ENCODE measurements at regions not wholly inside any gene's neighbourhood (a gene's known extent, or its start where the extent isn't known, plus 50 kb on each side); places are given as distances from the start of the nearest gene placed in this dataset.

GRCh38 chr17:15031975-15032374 is 233.2 kb downstream of the PMP22 start:
- no peak overlapping the region for H3K27ac ChIP-seq (ENCODE audit: low read length)
- TF ChIP-seq EZH2phosphoT487 (IDR thresholded peaks at IDR 0.05; ENCODE audit: low read depth) (no peak), CTCF (IDR thresholded peaks at IDR 0.05; ENCODE audit: low read depth, low read length) (no peak)
- H3K9me3 ChIP-seq (ENCODE audit: insufficient read depth, low read length) = no peaks in the 10 kb centered on the region
- H3K79me2 ChIP-seq (ENCODE audit: low read length) = no peaks in the 10 kb centered on the region
- H4K20me1 ChIP-seq (ENCODE audit: insufficient read depth, low read length) = no peaks in the 10 kb centered on the region
- H3K4me1 ChIP-seq (ENCODE audit: low read length) = no peaks in the 10 kb centered on the region
- H2AFZ ChIP-seq (ENCODE audit: low read depth, low read length) = no peak overlapping the region
- no peak overlapping the region for H3K9ac ChIP-seq (ENCODE audit: low read length)
- no peaks in the 10 kb centered on the region for H3K36me3 ChIP-seq (replicated peaks; ENCODE audit: low read depth, low read length)
- H3K27me3 ChIP-seq (ENCODE audit: low read depth, low read length) = no peaks in the 10 kb centered on the region
- no peak overlapping the region for H3K4me3 ChIP-seq (ENCODE audit: low read length)
- no peak overlapping the region for H3K4me2 ChIP-seq (ENCODE audit: low read length)

- Histone ChIP-seq H3K36me3 (replicated peaks; ENCODE audit: low read depth, low read length) (no peaks in the 10 kb centered on the region), H3K9me3 (ENCODE audit: insufficient read depth, low read length) (no peaks in the 10 kb centered on the region), H4K20me1 (ENCODE audit: insufficient read depth, low read length) (no peaks in the 10 kb centered on the region), H2AFZ (ENCODE audit: low read depth, low read length) (no peak overlapping the region), H3K27me3 (ENCODE audit: low read depth, low read length) (no peaks in the 10 kb centered on the region), H3K4me1 (ENCODE audit: low read length) (no peaks in the 10 kb centered on the region), H3K4me2 (ENCODE audit: low read length) (no peak overlapping the region), H3K9ac (ENCODE audit: low read length) (no peak overlapping the region), H3K79me2 (ENCODE audit: low read length) (no peaks in the 10 kb centered on the region), H3K4me3 (ENCODE audit: low read length) (no peak overlapping the region), H3K27ac (ENCODE audit: low read length) (no peak overlapping the region)
- TF ChIP-seq CTCF (IDR thresholded peaks at IDR 0.05; ENCODE audit: low read depth, low read length) (no peak), EZH2phosphoT487 (IDR thresholded peaks at IDR 0.05; ENCODE audit: low read depth) (no peak)
Observed at GRCh38 chr17:15029469-15029868, 235.7 kb downstream of the PMP22 start.

GRCh38 chr17:15027853-15028252 is 237.3 kb downstream of the PMP22 start:
- no peaks in the 10 kb centered on the region for H3K79me2 ChIP-seq (ENCODE audit: low read length)
- no peaks in the 10 kb centered on the region for H3K9me3 ChIP-seq (ENCODE audit: insufficient read depth, low read length)
- no peaks in the 10 kb centered on the region for H3K27me3 ChIP-seq (ENCODE audit: low read depth, low read length)
- no peak overlapping the region for H2AFZ ChIP-seq (ENCODE audit: low read depth, low read length)
- no peak overlapping the region for H3K4me2 ChIP-seq (ENCODE audit: low read length)
- H3K4me1 ChIP-seq (ENCODE audit: low read length) = no peaks in the 10 kb centered on the region
- no peak overlapping the region for H3K9ac ChIP-seq (ENCODE audit: low read length)
- H3K4me3 ChIP-seq (ENCODE audit: low read length) = no peak overlapping the region
- H3K27ac ChIP-seq (ENCODE audit: low read length) = no peak overlapping the region
- TF ChIP-seq CTCF (IDR thresholded peaks at IDR 0.05; ENCODE audit: low read depth, low read length) = no peak
- TF ChIP-seq EZH2phosphoT487 (IDR thresholded peaks at IDR 0.05; ENCODE audit: low read depth) = no peak
- no peaks in the 10 kb centered on the region for H4K20me1 ChIP-seq (ENCODE audit: insufficient read depth, low read length)
- no peaks in the 10 kb centered on the region for H3K36me3 ChIP-seq (replicated peaks; ENCODE audit: low read depth, low read length)

- H3K27ac ChIP-seq (ENCODE audit: low read length) = no peak overlapping the region
- H2AFZ ChIP-seq (ENCODE audit: low read depth, low read length) = no peak overlapping the region
- no peaks in the 10 kb centered on the region for H3K36me3 ChIP-seq (replicated peaks; ENCODE audit: low read depth, low read length)
- no peak overlapping the region for H3K4me2 ChIP-seq (ENCODE audit: low read length)
- H4K20me1 ChIP-seq (ENCODE audit: insufficient read depth, low read length) = no peaks in the 10 kb centered on the region
- H3K9ac ChIP-seq (ENCODE audit: low read length) = no peak overlapping the region
- H3K4me1 ChIP-seq (ENCODE audit: low read length) = no peaks in the 10 kb centered on the region
- H3K79me2 ChIP-seq (ENCODE audit: low read length) = no peaks in the 10 kb centered on the region
- no peaks in the 10 kb centered on the region for H3K9me3 ChIP-seq (ENCODE audit: insufficient read depth, low read length)
- no peak for TF ChIP-seq EZH2phosphoT487 (IDR thresholded peaks at IDR 0.05; ENCODE audit: low read depth)
- TF ChIP-seq CTCF (IDR thresholded peaks at IDR 0.05; ENCODE audit: low read depth, low read length) = no peak
- H3K27me3 ChIP-seq (ENCODE audit: low read depth, low read length) = no peaks in the 10 kb centered on the region
- H3K4me3 ChIP-seq (ENCODE audit: low read length) = no peak overlapping the region
Observed at GRCh38 chr17:15026088-15026487, 239.0 kb downstream of the PMP22 start.
